K562 (cell line): ENCODE measurements at regions not wholly inside any gene's neighbourhood (a gene's known extent, or its start where the extent isn't known, plus 50 kb on each side); places are given as distances from the start of the nearest gene placed in this dataset.

Source experiments
- POLR2AphosphoS5 ChIP-seq: IDR thresholded peaks from 2 replicates; pipeline ENCODE4 v1.6.1; 2011; ENCODE audit warnings: mild to moderate bottlenecking, low read depth, low read length, moderate library complexity; ENCODE audit not compliant: control insufficient read depth, insufficient read depth
- RAD51 ChIP-seq: fragments of 450-650 bp; IDR thresholded peaks from 2 replicates; pipeline ENCODE4 v1.7.1; 2016; ENCODE audit warnings: low read depth, mild to moderate bottlenecking, borderline replicate concordance
- ZNF197 ChIP-seq: fragments of 200-800 bp; sonication (Bioruptor generic); IDR thresholded peaks from 2 replicates; pipeline ENCODE4 v1.6.1; 2016; ENCODE audit warnings: low read depth, missing genetic modification characterization, missing compliant biosample characterization

- TF ChIP-seq ZNF197 (CRISPR knock-in tag) (no peak), RAD51 (no peak), POLR2AphosphoS5 (no peak)
These were observed 590.0 kb downstream of the FAT4 start for GRCh38 chr4:125904802-125905201.
